ENCODE measurements at regions not wholly inside any gene's neighbourhood (a gene's known extent, or its start where the extent isn't known, plus 50 kb on each side); places are given as distances from the start of the nearest gene placed in this dataset.

DNA sequence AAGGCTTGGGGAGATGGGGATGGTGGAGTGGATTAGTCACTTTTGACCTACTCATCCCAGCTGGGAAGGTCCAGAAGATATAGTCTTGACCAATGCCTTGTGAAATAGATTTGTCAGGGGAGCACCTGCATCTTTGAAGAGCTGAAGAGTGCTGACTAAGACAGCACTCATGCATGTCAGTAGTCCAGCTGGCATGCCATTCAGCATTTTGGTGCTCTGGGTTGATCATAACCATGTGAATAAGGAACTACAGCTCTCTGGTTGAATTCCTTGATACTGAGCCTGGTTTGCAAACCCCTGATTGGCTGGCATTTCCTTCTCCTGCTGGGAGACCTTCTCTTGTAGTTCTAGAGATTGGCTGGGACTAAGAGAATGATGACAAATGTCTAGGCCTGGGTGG, 106.8 kb upstream of the ALX4 start:
- Histone ChIP-seq H3K4me2 (ENCODE audit: control insufficient read depth, extremely low read depth, insufficient read depth, low read depth, low read length) (no peak overlapping the region), H2AFZ (ENCODE audit: control insufficient read depth, low read length) (no peak overlapping the region), H3K79me2 (ENCODE audit: control insufficient read depth, insufficient read depth, low read length) (no peaks in the 10 kb centered on the region), H3K9me1 (ENCODE audit: control insufficient read depth, extremely low read depth, insufficient read depth, low read length) (no peaks in the 10 kb centered on the region), H3K4me1 (ENCODE audit: control insufficient read depth, extremely low read depth, insufficient read depth, low read length) (peaks cover 9% of the 10 kb centered on the region), H3K9me3 (ENCODE audit: control insufficient read depth, low read depth, low read length) (no peaks in the 10 kb centered on the region), H3K4me3 (ENCODE audit: control insufficient read depth in 2 of 3, extremely low read depth in 1 of 3, insufficient read depth in 2 of 3, low read depth in 1 of 3, low read length in 3 of 3) (no peak overlapping the region), H3K9ac (ENCODE audit: control insufficient read depth, extremely low read depth, insufficient read depth, low read length) (no peak overlapping the region), H4K20me1 (ENCODE audit: control insufficient read depth, extremely low read depth, insufficient read depth, low read length) (no peaks in the 10 kb centered on the region), H3K36me3 (ENCODE audit: control insufficient read depth in 2 of 2, extremely low read depth in 1 of 2, insufficient read depth in 2 of 2, low read length in 2 of 2) (no peaks in the 10 kb centered on the region), H3K27ac (ENCODE audit: control insufficient read depth, insufficient read depth, low read length) (no peak overlapping the region), H3K27me3 (ENCODE audit: control insufficient read depth, extremely low read depth, insufficient read depth, low read length) (peaks cover 4% of the 10 kb centered on the region)
- peak; percentile 38 for DNase-seq (ENCODE audit: low read depth, low spot score)
- TF ChIP-seq, protein P1, sequence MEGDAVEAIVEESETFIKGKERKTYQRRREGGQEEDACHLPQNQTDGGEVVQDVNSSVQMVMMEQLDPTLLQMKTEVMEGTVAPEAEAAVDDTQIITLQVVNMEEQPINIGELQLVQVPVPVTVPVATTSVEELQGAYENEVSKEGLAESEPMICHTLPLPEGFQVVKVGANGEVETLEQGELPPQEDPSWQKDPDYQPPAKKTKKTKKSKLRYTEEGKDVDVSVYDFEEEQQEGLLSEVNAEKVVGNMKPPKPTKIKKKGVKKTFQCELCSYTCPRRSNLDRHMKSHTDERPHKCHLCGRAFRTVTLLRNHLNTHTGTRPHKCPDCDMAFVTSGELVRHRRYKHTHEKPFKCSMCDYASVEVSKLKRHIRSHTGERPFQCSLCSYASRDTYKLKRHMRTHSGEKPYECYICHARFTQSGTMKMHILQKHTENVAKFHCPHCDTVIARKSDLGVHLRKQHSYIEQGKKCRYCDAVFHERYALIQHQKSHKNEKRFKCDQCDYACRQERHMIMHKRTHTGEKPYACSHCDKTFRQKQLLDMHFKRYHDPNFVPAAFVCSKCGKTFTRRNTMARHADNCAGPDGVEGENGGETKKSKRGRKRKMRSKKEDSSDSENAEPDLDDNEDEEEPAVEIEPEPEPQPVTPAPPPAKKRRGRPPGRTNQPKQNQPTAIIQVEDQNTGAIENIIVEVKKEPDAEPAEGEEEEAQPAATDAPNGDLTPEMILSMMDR (optimal IDR thresholded peaks at IDR 0.05 in 1 of 3, IDR thresholded peaks at IDR 0.05 in 1 of 3, conservative IDR thresholded peaks at IDR 0.05 in 1 of 3; ENCODE audit: extremely low read depth in 1 of 3, insufficient read depth in 2 of 3, low read length in 3 of 3): no peak
- no peak for TF ChIP-seq EZH2 (IDR thresholded peaks at IDR 0.05; ENCODE audit: low read length)
- FAIRE-seq: peak; percentile 92
- dilution Hi-C loops (cut with MboI; ENCODE audit: extremely low pct_ligation_motif_present, low sequenced_read_pairs): no loop called here

GRCh38 chr11:44417731-44418455, 108.0 kb upstream of the ALX4 start:
- no peaks in the 10 kb centered on the region for H3K36me3 ChIP-seq (ENCODE audit: control insufficient read depth in 2 of 2, extremely low read depth in 1 of 2, insufficient read depth in 2 of 2, low read length in 2 of 2)
- H3K27ac ChIP-seq (ENCODE audit: control insufficient read depth, insufficient read depth, low read length): no peak overlapping the region
- DNase-seq (ENCODE audit: low read depth, low spot score): no peak
- no peak overlapping the region for H2AFZ ChIP-seq (ENCODE audit: control insufficient read depth, low read length)
- H3K9ac ChIP-seq (ENCODE audit: control insufficient read depth, extremely low read depth, insufficient read depth, low read length): no peak overlapping the region
- no peak overlapping the region for H3K4me2 ChIP-seq (ENCODE audit: control insufficient read depth, extremely low read depth, insufficient read depth, low read depth, low read length)
- FAIRE-seq: peak; percentile 74
- H3K4me3 ChIP-seq (ENCODE audit: control insufficient read depth in 2 of 3, extremely low read depth in 1 of 3, insufficient read depth in 2 of 3, low read depth in 1 of 3, low read length in 3 of 3): no peak overlapping the region
- no peaks in the 10 kb centered on the region for H4K20me1 ChIP-seq (ENCODE audit: control insufficient read depth, extremely low read depth, insufficient read depth, low read length)
- dilution Hi-C loops (cut with MboI; ENCODE audit: extremely low pct_ligation_motif_present, low sequenced_read_pairs): no loop called here
- H3K27me3 ChIP-seq (ENCODE audit: control insufficient read depth, extremely low read depth, insufficient read depth, low read length): peaks cover 4% of the 10 kb centered on the region
- H3K79me2 ChIP-seq (ENCODE audit: control insufficient read depth, insufficient read depth, low read length): no peaks in the 10 kb centered on the region
- H3K4me1 ChIP-seq (ENCODE audit: control insufficient read depth, extremely low read depth, insufficient read depth, low read length): peaks cover 9% of the 10 kb centered on the region
- TF ChIP-seq EZH2 (IDR thresholded peaks at IDR 0.05; ENCODE audit: low read length): no peak
- TF ChIP-seq, protein P1 (optimal IDR thresholded peaks at IDR 0.05 in 1 of 3, IDR thresholded peaks at IDR 0.05 in 1 of 3, conservative IDR thresholded peaks at IDR 0.05 in 1 of 3; ENCODE audit: extremely low read depth in 1 of 3, insufficient read depth in 2 of 3, low read length in 3 of 3): no peak
- no peaks in the 10 kb centered on the region for H3K9me1 ChIP-seq (ENCODE audit: control insufficient read depth, extremely low read depth, insufficient read depth, low read length)
- no peaks in the 10 kb centered on the region for H3K9me3 ChIP-seq (ENCODE audit: control insufficient read depth, low read depth, low read length)
